CD8-positive, alpha-beta memory T cell (primary cell): ENCODE measurements at regions not wholly inside any gene's neighbourhood (a gene's known extent, or its start where the extent isn't known, plus 50 kb on each side); places are given as distances from the start of the nearest gene placed in this dataset.
"Not testable (repeated sequence)": the region's sequence is repeated elsewhere in the genome, so short reads cannot be mapped to it uniquely, and the experiment has no call there.

Experiments used
- CTCF ChIA-PET: fragments of 350-600 bp; sonication (Branson Sonifier 250); formaldehyde crosslinking; loops from one replicate; lab custom pipeline; 2021; ENCODE audit warnings: antibody characterized with exemption; lab: Charles Lee
- POLR2A ChIA-PET: fragments of 350-600 bp; sonication (Branson Sonifier 250); formaldehyde crosslinking; loops from one replicate; lab custom pipeline; 2021; ENCODE audit warnings: antibody characterized with exemption; lab: Charles Lee
- DNase-seq, 5 donors: peaks; one replicate each; pipeline versions ENCODE4 v3.0.0 to v3.0.0-alpha.2; 2020 to 2022; ENCODE audit warnings: mixed read lengths in 1 of 5
- H3K27ac ChIP-seq: one replicate; pipeline ENCODE4 v1.7.0; 2013; ENCODE audit warnings: low read depth, mild to moderate bottlenecking, low read length, moderate library complexity
- H3K27me3 ChIP-seq: 2 replicates; pipeline ENCODE4 v1.7.0; 2013; ENCODE audit warnings: low read length, mild to moderate bottlenecking; ENCODE audit not compliant: insufficient read depth, poor library complexity, severe bottlenecking
- H3K36me3 ChIP-seq: 2 replicates; pipeline ENCODE4 v1.7.0; 2013; ENCODE audit warnings: mild to moderate bottlenecking, low read length, moderate library complexity; ENCODE audit not compliant: insufficient read depth
- H3K4me1 ChIP-seq: 2 replicates; pipeline ENCODE4 v1.7.0; 2013; ENCODE audit warnings: mild to moderate bottlenecking, low read length, moderate library complexity; ENCODE audit not compliant: insufficient read depth
- H3K4me3 ChIP-seq: 2 replicates; pipeline ENCODE4 v1.7.0; 2013; ENCODE audit warnings: mild to moderate bottlenecking, low read length
- H3K9me3 ChIP-seq: 2 replicates; pipeline ENCODE4 v1.7.0; 2013; ENCODE audit warnings: mild to moderate bottlenecking, low read length
- H3K27ac Mint-ChIP-seq, 8 donors: one replicate each; pipeline ENCODE4 v1.8.0; 2020 to 2021; ENCODE audit warnings: mixed read lengths in 8 of 8, mild to moderate bottlenecking in 6 of 8, inconsistent platforms in 3 of 8, moderate library complexity in 3 of 8
- H3K27me3 Mint-ChIP-seq, 2 donors: one replicate each; pipeline ENCODE4 v1.8.0; 2020 to 2021; ENCODE audit warnings: mixed read lengths in 2 of 2, mild to moderate bottlenecking in 1 of 2, moderate library complexity in 1 of 2
- H3K36me3 Mint-ChIP-seq, 3 donors: one replicate each; pipeline ENCODE4 v1.8.0; 2020 to 2021; ENCODE audit warnings: mixed read lengths in 3 of 3, inconsistent platforms in 1 of 3, mild to moderate bottlenecking in 1 of 3
- H3K4me1 Mint-ChIP-seq, 3 donors: one replicate each; pipeline ENCODE4 v1.8.0; 2020 to 2021; ENCODE audit warnings: mixed read lengths in 3 of 3, inconsistent platforms in 1 of 3, mild to moderate bottlenecking in 1 of 3
- H3K4me3 Mint-ChIP-seq, 7 donors: one replicate each; pipeline ENCODE4 v1.8.0; 2020 to 2021; ENCODE audit warnings: mixed read lengths in 7 of 7, mild to moderate bottlenecking in 6 of 7, moderate library complexity in 4 of 7, inconsistent platforms in 2 of 7
- H3K9me3 Mint-ChIP-seq, 5 donors: one replicate each; pipeline ENCODE4 v1.8.0; 2020 to 2022; ENCODE audit warnings: mixed read lengths in 5 of 5, mild to moderate bottlenecking in 3 of 5, moderate library complexity in 2 of 5, inconsistent platforms in 1 of 5

- H3K27ac Mint-ChIP-seq: peak overlapping the region in 3 of 8 donors; percentile 52 to 92 (median 90)
- no peak overlapping the region for H3K27ac ChIP-seq
- CTCF ChIA-PET: interaction anchor here (1.0 to 1.4 kb wide), 4 partner anchors 8 to 101 kb away, joined by 3 to 5 read pairs (median 4); no protein-coding TSS in a partner anchor
Measured at GRCh38 chr2:234395891-234396420, 100.9 kb downstream of the ARL4C start.

GRCh38 chr2:234394450-234394849 is 102.4 kb downstream of the ARL4C start:
- Mint-ChIP-seq H3K27ac (peak overlapping the region; percentile 59 to 95 (median 90)), H3K27me3 (no peaks in the 10 kb centered on the region), H3K4me3 (peak overlapping the region in 5 of 7 donors; percentile 50 to 69 (median 58)), H3K36me3 (peaks cover 0 to 6% (median 0%) of the 10 kb centered on the region in 3 donors), H3K4me1 (peaks cover 44 to 60% (median 59%) of the 10 kb centered on the region in 3 donors), H3K9me3 (no peaks in the 10 kb centered on the region)
- Histone ChIP-seq H3K27me3 (no peaks in the 10 kb centered on the region), H3K27ac (no peak overlapping the region), H3K9me3 (no peaks in the 10 kb centered on the region), H3K36me3 (no peaks in the 10 kb centered on the region), H3K4me1 (peaks cover 58% of the 10 kb centered on the region), H3K4me3 (no peak overlapping the region)
- ChIA-PET CTCF (interaction anchor here (1.4 kb wide), 1 partner anchor 9 kb away, joined by 5 read pairs; no protein-coding TSS in a partner anchor), POLR2A (interaction anchor here (0.7 to 0.8 kb wide), 2 partner anchors 19 to 52 kb away, joined by 3 to 4 read pairs; no protein-coding TSS in a partner anchor)
- DNase-seq: no peak

More at GRCh38 chr2:234395891-234396420, 100.9 kb downstream of the ARL4C start:
- no peaks in the 10 kb centered on the region for H3K9me3 Mint-ChIP-seq
- Histone ChIP-seq H3K9me3 (no peaks in the 10 kb centered on the region), H3K27me3 (no peaks in the 10 kb centered on the region), H3K36me3 (no peaks in the 10 kb centered on the region), H3K4me1 (peaks cover 60% of the 10 kb centered on the region), H3K4me3 (no peak overlapping the region)
- POLR2A ChIA-PET: no interaction called here
- H3K36me3 Mint-ChIP-seq: peaks cover 0 to 10% (median 0%) of the 10 kb centered on the region in 3 donors
- H3K4me3 Mint-ChIP-seq: no peak overlapping the region
- no peaks in the 10 kb centered on the region for H3K27me3 Mint-ChIP-seq
- no peak for DNase-seq
- peaks cover 42 to 60% (median 59%) of the 10 kb centered on the region in 3 donors for H3K4me1 Mint-ChIP-seq

- Histone ChIP-seq H3K36me3 (no peaks in the 10 kb centered on the region), H3K4me1 (peaks cover 54% of the 10 kb centered on the region), H3K4me3 (peak overlapping the region; percentile 27), H3K27me3 (no peaks in the 10 kb centered on the region), H3K27ac (no peak overlapping the region), H3K9me3 (no peaks in the 10 kb centered on the region)
- Mint-ChIP-seq H3K27ac (peak overlapping the region; percentile 59 to 95 (median 90)), H3K4me1 (peaks cover 46 to 59% (median 57%) of the 10 kb centered on the region in 3 donors), H3K36me3 (peaks cover 0 to 6% (median 0%) of the 10 kb centered on the region in 3 donors), H3K27me3 (no peaks in the 10 kb centered on the region), H3K9me3 (no peaks in the 10 kb centered on the region), H3K4me3 (peak overlapping the region in 6 of 7 donors; percentile 50 to 84 (median 67))
- ChIA-PET POLR2A (interaction anchor here (0.9 kb wide), 1 partner anchor 24 kb away, joined by 3 read pairs; no protein-coding TSS in a partner anchor), CTCF (interaction anchor here (1.0 to 1.4 kb wide), 3 partner anchors 102 to 418 kb away, joined by 3 to 5 read pairs (median 4); no protein-coding TSS in a partner anchor)
- peak in 1 of 5 donors; percentile 26 for DNase-seq
Measured at GRCh38 chr2:234393354-234393753, 103.5 kb downstream of the ARL4C start.

- peak overlapping the region in 4 of 7 donors; percentile 15 to 47 (median 32) for H3K4me3 Mint-ChIP-seq
- no peaks in the 10 kb centered on the region for H3K27me3 Mint-ChIP-seq
- no peaks in the 10 kb centered on the region for H3K9me3 Mint-ChIP-seq
- peaks cover 53% of the 10 kb centered on the region for H3K4me1 ChIP-seq
- DNase-seq: no peak
- ChIA-PET POLR2A (interaction anchor here (0.9 to 1.0 kb wide), 2 partner anchors 10 to 23 kb away, joined by 3 read pairs; no protein-coding TSS in a partner anchor), CTCF (interaction anchor here (0.9 to 1.4 kb wide), 4 partner anchors 59 to 417 kb away, joined by 3 to 5 read pairs (median 4); no protein-coding TSS in a partner anchor)
- no peaks in the 10 kb centered on the region for H3K27me3 ChIP-seq
- no peaks in the 10 kb centered on the region for H3K36me3 ChIP-seq
- no peaks in the 10 kb centered on the region for H3K9me3 ChIP-seq
- peak overlapping the region in 7 of 8 donors; percentile 13 to 93 (median 82) for H3K27ac Mint-ChIP-seq
- H3K36me3 Mint-ChIP-seq: peaks cover 0 to 6% (median 0%) of the 10 kb centered on the region in 3 donors
- H3K4me1 Mint-ChIP-seq: peaks cover 46 to 59% (median 57%) of the 10 kb centered on the region in 3 donors
- H3K27ac ChIP-seq: no peak overlapping the region
- no peak overlapping the region for H3K4me3 ChIP-seq
Measured at GRCh38 chr2:234392041-234392615, 104.8 kb downstream of the ARL4C start.

- H3K27ac Mint-ChIP-seq: peak overlapping the region; percentile 13 to 93 (median 82)
- CTCF ChIA-PET: interaction anchor here (0.9 to 1.1 kb wide), 2 partner anchors 60 to 102 kb away, joined by 3 to 4 read pairs; no protein-coding TSS in a partner anchor
- POLR2A ChIA-PET: no interaction called here
Measured at GRCh38 chr2:234391625-234392024, 105.3 kb downstream of the ARL4C start.

GRCh38 chr2:234389661-234390060 is 107.2 kb downstream of the ARL4C start:
- H3K36me3 ChIP-seq, DNase-seq, POLR2A ChIA-PET, H3K27me3 ChIP-seq, H3K36me3 Mint-ChIP-seq, H3K9me3 ChIP-seq, H3K9me3 Mint-ChIP-seq, H3K4me3 ChIP-seq, H3K4me3 Mint-ChIP-seq, H3K27ac ChIP-seq, H3K27me3 Mint-ChIP-seq, CTCF ChIA-PET: not testable (repeated sequence)
- H3K4me1 Mint-ChIP-seq: peaks cover 40 to 47% (median 42%) of the 10 kb centered on the region in 3 donors
- H3K4me1 ChIP-seq: peaks cover 33% of the 10 kb centered on the region
- H3K27ac Mint-ChIP-seq: peak overlapping the region in 1 of 8 donors; percentile 29

More at GRCh38 chr2:234391625-234392024, 105.3 kb downstream of the ARL4C start:
- Histone ChIP-seq H3K9me3 (no peaks in the 10 kb centered on the region), H3K36me3 (no peaks in the 10 kb centered on the region), H3K4me1 (peaks cover 53% of the 10 kb centered on the region), H3K27ac (no peak overlapping the region), H3K4me3 (no peak overlapping the region), H3K27me3 (no peaks in the 10 kb centered on the region)
- H3K4me3 Mint-ChIP-seq: no peak overlapping the region
- no peak for DNase-seq
- peaks cover 46 to 59% (median 56%) of the 10 kb centered on the region in 3 donors for H3K4me1 Mint-ChIP-seq
- H3K27me3 Mint-ChIP-seq: no peaks in the 10 kb centered on the region
- no peaks in the 10 kb centered on the region for H3K9me3 Mint-ChIP-seq
- H3K36me3 Mint-ChIP-seq: peaks cover 0 to 6% (median 0%) of the 10 kb centered on the region in 3 donors

- CTCF ChIA-PET: no interaction called here
- H3K36me3 Mint-ChIP-seq: peaks cover 0 to 2% (median 0%) of the 10 kb centered on the region in 3 donors
Measured at GRCh38 chr2:234388591-234388990, 108.3 kb downstream of the ARL4C start.

More at GRCh38 chr2:234388591-234388990, 108.3 kb downstream of the ARL4C start:
- Histone ChIP-seq H3K27me3 (no peaks in the 10 kb centered on the region), H3K4me1 (peaks cover 22% of the 10 kb centered on the region), H3K36me3 (no peaks in the 10 kb centered on the region), H3K9me3 (no peaks in the 10 kb centered on the region), H3K4me3 (no peak overlapping the region), H3K27ac (no peak overlapping the region)
- POLR2A ChIA-PET: no interaction called here
- no peak for DNase-seq
- Mint-ChIP-seq H3K4me1 (peaks cover 30 to 36% (median 32%) of the 10 kb centered on the region in 3 donors), H3K27ac (peak overlapping the region in 2 of 8 donors; percentile 10 to 17), H3K4me3 (no peak overlapping the region), H3K27me3 (no peaks in the 10 kb centered on the region), H3K9me3 (no peaks in the 10 kb centered on the region)
